GM12892 (cell line): ENCODE measurements at regions not wholly inside any gene's neighbourhood (a gene's known extent, or its start where the extent isn't known, plus 50 kb on each side); places are given as distances from the start of the nearest gene placed in this dataset.

Experiments used
- DNase-seq: peaks from one replicate; pipeline ENCODE4 v3.0.0; 2011; ENCODE audit not compliant: insufficient read length
- FAIRE-seq: peaks from 2 replicates; lab custom pipeline; 2011; peaks lifted over from hg19 to GRCh38; lab: Jason Lieb, UNC
- POLR2A ChIP-seq: IDR thresholded peaks from 2 replicates; pipeline ENCODE4 v1.6.1; 2011; ENCODE audit warnings: low read depth, low read length, control low read depth
- POLR2AphosphoS5 ChIP-seq: IDR thresholded peaks from 2 replicates; pipeline ENCODE4 v1.6.1; 2011; ENCODE audit warnings: low read depth, low read length, control low read depth
- TAF1 ChIP-seq: IDR thresholded peaks from 2 replicates; pipeline ENCODE4 v1.6.1; 2011; ENCODE audit warnings: low read depth, mild to moderate bottlenecking, control low read depth, low read length, borderline replicate concordance

GRCh38 chr4:125444166-125444565 is 129.4 kb downstream of the FAT4 start:
- no peak for TF ChIP-seq TAF1
- no peak for TF ChIP-seq POLR2AphosphoS5
- TF ChIP-seq POLR2A: no peak
- FAIRE-seq (no peak), DNase-seq (no peak)

GRCh38 chr4:125445525-125445924 is 130.8 kb downstream of the FAT4 start:
- no peak for TF ChIP-seq POLR2AphosphoS5
- no peak for TF ChIP-seq POLR2A
- no peak for TF ChIP-seq TAF1
- DNase-seq (no peak), FAIRE-seq (no peak)

GRCh38 chr4:125447551-125448290 is 133.0 kb downstream of the FAT4 start:
- no peak for TF ChIP-seq TAF1
- TF ChIP-seq POLR2A: no peak
- no peak for TF ChIP-seq POLR2AphosphoS5
- DNase-seq: no peak
- FAIRE-seq: no peak

- no peak for FAIRE-seq
- TF ChIP-seq POLR2A: no peak
- TF ChIP-seq TAF1: no peak
Observed at GRCh38 chr4:125456075-125456474, 141.3 kb downstream of the FAT4 start.

GRCh38 chr4:125459531-125459930 is 144.8 kb downstream of the FAT4 start:
- FAIRE-seq (no peak), DNase-seq (no peak)
- TF ChIP-seq POLR2A: no peak
- TF ChIP-seq POLR2AphosphoS5: no peak
- TF ChIP-seq TAF1: no peak

More at GRCh38 chr4:125456075-125456474, 141.3 kb downstream of the FAT4 start:
- no peak for DNase-seq

- no peak for TF ChIP-seq TAF1
- no peak for FAIRE-seq
Observed at GRCh38 chr4:125461676-125462363, 147.1 kb downstream of the FAT4 start.

GRCh38 chr4:125464146-125464545 is 149.4 kb downstream of the FAT4 start:
- DNase-seq (no peak), FAIRE-seq (no peak)
- TF ChIP-seq POLR2A (no peak), TAF1 (no peak), POLR2AphosphoS5 (no peak)

More at GRCh38 chr4:125461676-125462363, 147.1 kb downstream of the FAT4 start:
- no peak for DNase-seq

- DNase-seq (no peak), FAIRE-seq (no peak)
- no peak for TF ChIP-seq POLR2AphosphoS5
- TF ChIP-seq TAF1: no peak
- no peak for TF ChIP-seq POLR2A
Observed at GRCh38 chr4:125481334-125482045, 166.7 kb downstream of the FAT4 start.

- no peak for TF ChIP-seq POLR2A
- FAIRE-seq: no peak
- no peak for DNase-seq
Observed at GRCh38 chr4:125482822-125483221, 168.1 kb downstream of the FAT4 start.

- FAIRE-seq (no peak), DNase-seq (no peak)
Observed at GRCh38 chr4:125483278-125483677, 168.5 kb downstream of the FAT4 start.

GRCh38 chr4:125484912-125485311 is 170.2 kb downstream of the FAT4 start:
- no peak for TF ChIP-seq POLR2AphosphoS5
- DNase-seq (no peak), FAIRE-seq (no peak)

More at GRCh38 chr4:125483278-125483677, 168.5 kb downstream of the FAT4 start:
- TF ChIP-seq POLR2AphosphoS5 (no peak), TAF1 (no peak), POLR2A (no peak)

- DNase-seq (no peak), FAIRE-seq (no peak)
- no peak for TF ChIP-seq POLR2A
- no peak for TF ChIP-seq TAF1
- TF ChIP-seq POLR2AphosphoS5: no peak
Observed at GRCh38 chr4:125486351-125486750, 171.6 kb downstream of the FAT4 start.
